HEK293T (cell line): ENCODE measurements at regions not wholly inside any gene's neighbourhood (a gene's known extent, or its start where the extent isn't known, plus 50 kb on each side); places are given as distances from the start of the nearest gene placed in this dataset.

ENCODE experiments used
- CTCF ChIA-PET: fragments of 350-600 bp; formaldehyde crosslinking; extraction: SDS; loops from one replicate; lab custom pipeline; 2021; ENCODE audit warnings: antibody characterized with exemption, inconsistent platforms; lab: Yijun Ruan, JAX
- POLR2A ChIA-PET: fragments of 350-600 bp; formaldehyde crosslinking; extraction: SDS; loops from one replicate; lab custom pipeline; 2020; ENCODE audit warnings: antibody characterized with exemption, inconsistent platforms; lab: Yijun Ruan, JAX
- DNase-seq: peaks from one replicate; pipeline ENCODE4 v3.0.0; 2012; ENCODE audit warnings: mixed read lengths; ENCODE audit errors: extremely low spot score
- ARNT ChIP-seq: fragments of 450-650 bp; IDR thresholded peaks from 2 replicates; pipeline ENCODE4 v1.6.1; 2017; ENCODE audit warnings: mild to moderate bottlenecking
- FOXA1 ChIP-seq: fragments of 450-650 bp; IDR thresholded peaks from 2 replicates; pipeline ENCODE4 v1.6.1; 2016; ENCODE audit warnings: mild to moderate bottlenecking
- L3MBTL2 ChIP-seq: fragments of 450-650 bp; conservative IDR thresholded peaks from 2 replicates; pipeline ENCODE4 v1.6.1; 2016; ENCODE audit warnings: mild to moderate bottlenecking
- ZNF384 ChIP-seq: fragments of 450-650 bp; IDR thresholded peaks from 2 replicates; pipeline ENCODE4 v1.6.1; 2016

DNA sequence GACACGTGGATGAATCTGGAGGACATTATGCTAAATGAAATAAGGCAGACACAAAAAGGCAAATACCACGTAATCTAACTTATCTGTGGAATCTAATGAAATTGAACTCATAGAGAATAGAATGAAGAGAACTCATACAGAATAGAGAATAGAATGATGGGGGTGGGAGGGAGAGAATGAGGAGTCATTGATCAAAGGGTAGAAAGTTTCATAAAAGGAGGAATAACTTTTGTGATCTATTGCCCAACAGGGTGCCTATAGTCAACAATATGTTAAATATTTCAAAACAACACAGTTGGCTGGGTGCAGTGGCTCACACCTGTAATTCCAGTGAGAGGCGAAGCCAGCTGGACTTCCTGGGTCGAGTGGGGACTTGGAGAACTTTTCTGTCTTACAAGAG lies 54.9 kb upstream of the ZNF169 start:
- TF ChIP-seq L3MBTL2 (no peak), ARNT (no peak), FOXA1 (no peak)
- CTCF ChIA-PET: no interaction called here
- POLR2A ChIA-PET: no interaction called here
- no peak for DNase-seq

DNA sequence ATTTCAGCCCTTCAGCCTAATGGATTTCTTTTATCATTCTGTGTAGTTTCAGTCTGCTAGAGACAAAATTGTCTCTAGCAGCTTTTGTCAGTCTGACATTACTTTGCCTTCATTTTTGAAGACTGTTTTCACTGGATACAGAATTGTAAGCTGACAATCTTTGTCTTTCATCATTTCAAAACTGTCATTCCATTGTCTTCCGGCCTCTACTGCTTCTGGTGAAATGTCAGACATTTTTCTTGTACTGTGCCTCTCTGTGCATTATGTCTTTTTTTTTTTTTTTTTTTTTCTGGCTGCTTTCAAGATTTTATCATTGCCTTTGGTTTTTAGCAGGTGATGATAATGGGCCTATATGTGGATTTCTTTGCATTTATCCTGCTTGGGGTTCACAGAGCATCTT lies 51.3 kb upstream of the ZNF169 start:
- TF ChIP-seq FOXA1 (no peak), ZNF384 (peak; percentile 39; the same call in 1 of the 2 replicates)
- ChIA-PET POLR2A (no interaction called here), CTCF (no interaction called here)
- no peak for DNase-seq
